Limb (tissue), 2 donors: ENCODE measurements at regions not wholly inside any gene's neighbourhood (a gene's known extent, or its start where the extent isn't known, plus 50 kb on each side); places are given as distances from the start of the nearest gene placed in this dataset.
"Not testable (repeated sequence)": the region's sequence is repeated elsewhere in the genome, so short reads cannot be mapped to it uniquely, and the experiment has no call there.

Experiments used
- DNase-seq, 2 donors: peaks; one replicate each; pipeline ENCODE4 v3.0.0-alpha.2; 2016; ENCODE audit errors: extremely low spot score in 2 of 2

- not testable (repeated sequence) for DNase-seq
Observed at GRCh38 chr9:2394087-2394741, 227.4 kb upstream of the VLDLR start.

GRCh38 chr9:2395814-2396612, 225.6 kb upstream of the VLDLR start:
- no peak for DNase-seq

- no peak for DNase-seq
Observed at GRCh38 chr9:2396622-2397285, 224.8 kb upstream of the VLDLR start.

DNA sequence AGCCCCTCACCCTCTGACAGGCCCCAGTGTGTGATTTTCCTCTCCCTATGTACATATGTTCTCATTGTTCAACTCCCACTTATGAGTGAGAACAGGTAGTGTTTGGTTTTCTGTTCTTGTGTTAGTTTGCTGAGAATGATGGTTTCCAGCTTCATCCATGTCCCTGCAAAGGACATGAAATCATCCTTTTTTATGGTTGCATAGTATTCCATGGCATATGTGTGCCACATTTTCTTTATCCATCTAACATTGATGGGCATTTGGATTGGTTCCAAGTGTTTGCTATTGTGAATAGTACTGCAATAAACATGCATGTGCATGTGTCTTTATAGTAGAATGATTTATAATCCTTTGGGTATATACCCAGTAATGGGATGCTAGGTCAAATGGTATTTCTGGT, 223.7 kb upstream of the VLDLR start:
- DNase-seq, result not testable (repeated sequence)

DNA sequence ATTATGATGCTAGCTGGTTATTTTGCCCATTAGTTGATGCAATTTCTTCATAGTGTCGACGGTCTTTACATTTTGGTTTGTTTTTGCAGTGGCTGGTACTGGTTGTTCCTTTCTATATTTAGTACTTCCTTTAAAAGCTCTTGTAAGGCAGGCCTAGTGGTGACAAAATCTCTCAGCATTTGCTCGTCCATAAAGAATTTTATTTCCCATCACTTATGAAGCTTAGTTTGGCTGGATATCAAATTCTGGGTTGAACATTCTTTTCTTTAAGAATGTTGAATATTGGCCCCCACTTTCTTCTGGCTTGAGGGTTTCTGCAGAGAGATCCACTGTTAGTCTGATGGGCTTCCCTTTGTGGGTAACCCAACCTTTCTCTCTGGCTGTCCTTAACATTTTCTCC, 219.8 kb upstream of the VLDLR start:
- DNase-seq, result not testable (repeated sequence)

DNA sequence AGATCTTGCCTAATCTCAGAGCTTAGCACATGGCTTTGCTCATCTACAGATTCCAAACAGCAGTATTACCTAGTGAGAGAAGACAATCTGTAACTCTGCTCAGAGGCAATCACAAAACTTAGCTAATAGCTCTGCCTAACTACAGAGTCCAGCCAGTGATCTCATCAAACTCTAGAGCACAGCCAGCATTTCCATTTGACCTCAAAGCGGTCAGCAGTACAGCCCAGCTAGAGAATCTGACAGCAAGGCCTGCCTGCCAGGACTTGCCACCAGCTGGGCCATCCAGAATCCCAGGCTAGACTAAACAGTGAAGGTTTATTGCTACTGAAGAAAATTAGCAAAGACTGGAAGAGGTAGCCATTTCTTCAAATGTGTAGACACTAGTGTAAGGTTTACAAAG, 217.9 kb upstream of the VLDLR start:
- no peak for DNase-seq

DNA sequence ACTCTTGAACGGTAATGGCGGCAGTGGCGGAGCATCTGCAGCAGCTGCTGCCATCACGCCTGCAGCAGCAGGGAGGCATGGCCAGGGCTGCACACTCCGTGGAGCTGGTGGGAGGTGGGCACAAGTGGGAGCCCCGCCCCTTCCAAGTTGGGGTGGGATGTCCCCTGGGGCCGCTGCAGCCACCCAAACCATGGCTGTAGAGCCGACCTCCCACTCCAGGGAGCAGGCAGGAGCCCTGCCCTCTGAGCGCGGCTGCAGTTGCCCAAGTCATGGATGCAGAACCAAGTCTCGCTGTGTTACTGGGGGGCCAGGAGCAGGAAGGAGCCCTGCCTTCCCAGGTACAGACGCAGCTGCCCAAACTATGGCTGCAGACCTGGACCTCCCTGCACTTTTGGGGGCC, 215.3 kb upstream of the VLDLR start:
- no peak for DNase-seq

GRCh38 chr9:2407450-2407849, 214.1 kb upstream of the VLDLR start:
- DNase-seq, result no peak

DNA sequence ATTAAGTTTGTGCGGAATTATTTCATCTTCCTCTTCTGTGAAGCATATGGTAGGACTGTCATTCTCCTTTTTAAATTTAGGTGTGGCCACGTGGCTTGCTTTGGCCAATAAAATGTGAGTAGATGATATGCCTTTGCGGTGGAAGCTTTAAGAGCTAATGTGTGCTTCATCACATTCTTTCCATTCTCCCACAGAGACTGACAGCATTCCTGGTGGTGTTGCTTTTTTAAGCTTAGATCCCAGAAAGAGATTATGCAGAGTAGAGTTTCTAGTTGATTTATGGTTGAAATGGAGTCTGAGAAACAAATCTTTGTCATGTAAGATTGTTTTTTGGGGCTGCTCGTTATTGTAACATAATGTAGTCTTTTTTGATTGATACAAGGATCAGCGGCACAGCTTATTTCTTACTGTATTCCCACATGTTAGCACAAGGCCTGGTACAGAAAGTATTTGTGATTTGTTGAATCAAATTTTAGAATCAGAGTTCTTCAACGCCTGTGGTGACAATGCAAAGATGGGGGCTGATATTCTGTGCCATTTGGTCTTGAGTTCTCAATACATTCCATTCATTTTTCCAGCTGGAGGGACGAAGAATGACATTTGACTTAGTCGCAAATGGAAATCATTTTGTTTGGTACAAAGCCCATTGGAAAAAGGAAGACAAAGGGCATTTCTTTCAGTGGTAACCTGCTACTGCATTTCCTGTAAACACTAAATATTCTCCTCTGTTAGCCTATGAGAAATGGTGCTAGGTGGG, 209.9 kb upstream of the VLDLR start:
- DNase-seq, result peak in 1 of 2 donors; percentile 36

DNA sequence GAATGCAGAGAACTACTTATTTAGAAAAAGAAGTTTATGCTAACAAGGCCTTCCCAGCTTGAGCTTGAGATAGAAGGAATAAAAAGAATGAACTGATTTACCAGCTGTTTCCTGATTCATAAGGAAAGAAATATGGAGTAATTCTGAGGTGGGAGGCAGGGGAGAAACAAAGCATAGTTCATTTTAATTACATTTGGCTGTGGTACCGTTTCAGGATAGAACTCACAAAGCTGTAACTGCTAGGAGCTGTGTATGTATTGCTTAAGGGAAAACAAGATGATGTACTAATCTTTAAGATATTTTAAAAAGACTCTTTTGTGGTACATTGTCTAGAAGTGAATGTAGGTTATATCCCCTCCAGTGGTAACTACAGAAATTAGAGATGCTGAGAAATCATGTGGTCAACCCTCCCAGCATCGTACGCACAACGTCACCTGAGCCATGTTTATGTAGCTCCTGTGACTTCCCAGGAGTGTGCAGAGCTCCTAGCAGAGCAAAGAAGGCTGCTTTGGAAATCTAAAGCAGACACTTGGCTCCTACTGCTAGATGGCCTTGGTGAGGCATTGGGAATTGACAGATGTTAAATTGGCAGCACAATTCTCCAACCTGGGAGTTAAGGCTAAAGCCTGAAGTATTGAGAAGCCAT, 208.3 kb upstream of the VLDLR start:
- DNase-seq, result peak; percentile 46 to 69

- no peak for DNase-seq
Observed at GRCh38 chr9:2414465-2414864, 207.1 kb upstream of the VLDLR start.

GRCh38 chr9:2415326-2415725, 206.3 kb upstream of the VLDLR start:
- no peak for DNase-seq

- no peak for DNase-seq
Observed at GRCh38 chr9:2417730-2418129, 203.9 kb upstream of the VLDLR start.

GRCh38 chr9:2418619-2419018, 203.0 kb upstream of the VLDLR start:
- DNase-seq, result peak; percentile 43 to 61

- no peak for DNase-seq
Observed at GRCh38 chr9:2419347-2419746, 202.2 kb upstream of the VLDLR start.

GRCh38 chr9:2420543-2420942, 201.0 kb upstream of the VLDLR start:
- no peak for DNase-seq

- DNase-seq, result no peak
Observed at GRCh38 chr9:2424619-2425033, 197.0 kb upstream of the VLDLR start.

DNA sequence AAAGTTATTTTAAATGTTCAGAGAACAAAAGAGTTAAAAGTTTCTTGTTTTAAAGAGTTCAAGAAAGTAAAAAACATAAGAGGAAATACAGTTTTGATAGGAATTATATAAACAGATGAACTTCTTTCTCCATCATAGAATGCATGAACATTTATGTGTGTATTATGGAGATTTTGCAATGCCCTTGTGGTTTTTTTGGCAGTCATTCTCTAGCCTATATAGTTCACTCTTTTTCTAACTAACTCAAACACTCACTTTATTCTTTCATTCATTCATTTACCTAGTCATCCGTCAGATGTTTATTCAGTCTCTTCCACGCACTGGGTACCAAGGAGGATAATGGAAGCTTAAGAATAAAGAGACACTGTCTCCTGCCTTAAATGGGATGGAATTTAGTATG, 195.9 kb upstream of the VLDLR start:
- no peak for DNase-seq

GRCh38 chr9:2427120-2427891, 194.3 kb upstream of the VLDLR start:
- DNase-seq, result no peak

- DNase-seq, result no peak
Observed at GRCh38 chr9:2439957-2440356, 181.6 kb upstream of the VLDLR start.
